ENCODE measurements at regions not wholly inside any gene's neighbourhood (a gene's known extent, or its start where the extent isn't known, plus 50 kb on each side); places are given as distances from the start of the nearest gene placed in this dataset.

- no peak for DNase-seq
Measured at GRCh38 chr2:105184420-105184819, 57.1 kb upstream of the GPR45 start.

DNA sequence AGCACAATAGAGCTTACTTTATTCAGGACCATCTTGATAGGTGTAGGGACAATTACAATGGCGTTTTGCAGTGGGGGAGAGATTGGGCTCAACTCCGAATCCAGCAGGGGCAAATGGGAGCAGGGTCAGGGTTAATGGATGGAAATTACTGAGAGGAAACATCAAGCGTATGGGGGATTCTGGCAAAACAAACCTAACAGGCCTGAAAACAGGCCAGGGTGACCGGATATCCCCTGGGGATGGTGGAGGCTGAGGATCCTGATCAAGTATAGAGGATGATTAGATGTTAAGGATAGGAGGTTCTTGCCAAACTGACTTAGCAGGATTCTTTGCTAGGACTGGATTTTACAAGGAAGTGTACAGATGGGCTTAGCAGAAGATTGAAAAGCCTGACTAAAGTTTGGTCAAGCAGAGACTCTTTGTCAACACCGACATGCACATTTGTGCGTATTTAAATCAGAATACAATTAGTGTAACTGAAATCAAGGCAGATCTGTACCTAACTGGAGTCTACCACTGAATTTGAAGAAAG lies 54.5 kb upstream of the GPR45 start:
- TF ChIP-seq, protein P1, sequence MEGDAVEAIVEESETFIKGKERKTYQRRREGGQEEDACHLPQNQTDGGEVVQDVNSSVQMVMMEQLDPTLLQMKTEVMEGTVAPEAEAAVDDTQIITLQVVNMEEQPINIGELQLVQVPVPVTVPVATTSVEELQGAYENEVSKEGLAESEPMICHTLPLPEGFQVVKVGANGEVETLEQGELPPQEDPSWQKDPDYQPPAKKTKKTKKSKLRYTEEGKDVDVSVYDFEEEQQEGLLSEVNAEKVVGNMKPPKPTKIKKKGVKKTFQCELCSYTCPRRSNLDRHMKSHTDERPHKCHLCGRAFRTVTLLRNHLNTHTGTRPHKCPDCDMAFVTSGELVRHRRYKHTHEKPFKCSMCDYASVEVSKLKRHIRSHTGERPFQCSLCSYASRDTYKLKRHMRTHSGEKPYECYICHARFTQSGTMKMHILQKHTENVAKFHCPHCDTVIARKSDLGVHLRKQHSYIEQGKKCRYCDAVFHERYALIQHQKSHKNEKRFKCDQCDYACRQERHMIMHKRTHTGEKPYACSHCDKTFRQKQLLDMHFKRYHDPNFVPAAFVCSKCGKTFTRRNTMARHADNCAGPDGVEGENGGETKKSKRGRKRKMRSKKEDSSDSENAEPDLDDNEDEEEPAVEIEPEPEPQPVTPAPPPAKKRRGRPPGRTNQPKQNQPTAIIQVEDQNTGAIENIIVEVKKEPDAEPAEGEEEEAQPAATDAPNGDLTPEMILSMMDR (IDR thresholded peaks at IDR 0.05): no peak
- no peak for DNase-seq
- 54 to 57% (median 55%) methylated on average over 6 of the region's 6 CpGs for WGBS, 3 donors
- intact Hi-C loops (cut with DNase I): loop anchor here in 1 of 2 donors (5.0 kb wide), 1 partner anchor 45 kb away; no protein-coding TSS in a partner anchor
- Histone ChIP-seq H3K36me3 (ENCODE audit: insufficient read depth in 1 of 2, low read depth in 1 of 2) (no peaks in the 10 kb centered on the region), H3K27ac (no peak overlapping the region), H3K27me3 (ENCODE audit: insufficient read depth in 3 of 3, low read length in 2 of 3) (peaks cover 2 to 16% (median 4%) of the 10 kb centered on the region in 3 donors), H3K4me1 (no peaks in the 10 kb centered on the region), H3K4me3 (no peak overlapping the region), H3K9me3 (no peaks in the 10 kb centered on the region)
- no peak for ATAC-seq

More at GRCh38 chr2:105184420-105184819, 57.1 kb upstream of the GPR45 start:
- TF ChIP-seq, protein P1 (IDR thresholded peaks at IDR 0.05): no peak
- whole genome bisulfite sequencing, 3 donors: 74 to 78% (median 78%) methylated on average over 8 of the region's 8 CpGs
- no peaks in the 10 kb centered on the region for H3K9me3 ChIP-seq
- peaks cover 0 to 16% (median 5%) of the 10 kb centered on the region in 3 donors for H3K27me3 ChIP-seq (ENCODE audit: insufficient read depth in 3 of 3, low read length in 2 of 3)
- H3K4me3 ChIP-seq: no peak overlapping the region
- no peak overlapping the region for H3K27ac ChIP-seq
- no peaks in the 10 kb centered on the region for H3K36me3 ChIP-seq (ENCODE audit: insufficient read depth in 1 of 2, low read depth in 1 of 2)
- H3K4me1 ChIP-seq: no peaks in the 10 kb centered on the region
- ATAC-seq: no peak
- intact Hi-C loops (cut with DNase I): no loop called here

GRCh38 chr2:105187531-105187930 lies 54.0 kb upstream of the GPR45 start:
- no peaks in the 10 kb centered on the region for H3K4me1 ChIP-seq
- H3K4me3 ChIP-seq: no peak overlapping the region
- intact Hi-C loops (cut with DNase I): loop anchor here in 1 of 2 donors (5.0 kb wide), 1 partner anchor 45 kb away; no protein-coding TSS in a partner anchor
- 43 to 52% (median 49%) methylated on average over 7 of the region's 7 CpGs for WGBS, 3 donors
- H3K27me3 ChIP-seq (ENCODE audit: insufficient read depth in 3 of 3, low read length in 2 of 3): peaks cover 2 to 11% (median 4%) of the 10 kb centered on the region in 3 donors
- ATAC-seq (no peak), DNase-seq (no peak)
- TF ChIP-seq, protein P1 (IDR thresholded peaks at IDR 0.05): no peak
- no peaks in the 10 kb centered on the region for H3K9me3 ChIP-seq
- H3K36me3 ChIP-seq (ENCODE audit: insufficient read depth in 1 of 2, low read depth in 1 of 2): no peaks in the 10 kb centered on the region
- no peak overlapping the region for H3K27ac ChIP-seq

DNA sequence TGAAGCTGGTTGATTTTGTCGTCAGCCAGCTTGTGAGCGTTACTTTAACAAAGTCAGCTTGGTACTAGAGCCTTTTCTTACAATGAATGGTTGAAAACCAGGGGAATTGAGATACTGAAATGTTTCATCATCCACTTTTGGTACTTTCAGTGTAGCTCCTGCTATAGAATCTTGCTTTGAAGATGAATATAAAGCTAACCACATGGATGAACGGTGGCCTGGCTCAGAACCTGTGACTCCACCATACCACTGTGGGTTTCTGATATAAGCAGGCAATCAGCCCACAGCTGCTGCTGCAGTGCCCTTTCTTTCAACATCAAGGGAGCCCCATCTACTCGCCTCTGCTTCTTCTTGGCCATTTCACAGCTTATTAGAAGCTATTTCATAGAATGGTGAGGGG lies 53.2 kb upstream of the GPR45 start:
- intact Hi-C loops (cut with DNase I): loop anchor here in 1 of 2 donors (5.0 kb wide), 1 partner anchor 46 kb away; no protein-coding TSS in a partner anchor
- DNase-seq (no peak), ATAC-seq (no peak)
- Histone ChIP-seq H3K4me3 (no peak overlapping the region), H3K27me3 (ENCODE audit: insufficient read depth in 3 of 3, low read length in 2 of 3) (peaks cover 2 to 4% (median 3%) of the 10 kb centered on the region in 3 donors), H3K4me1 (no peaks in the 10 kb centered on the region), H3K36me3 (ENCODE audit: insufficient read depth in 1 of 2, low read depth in 1 of 2) (no peaks in the 10 kb centered on the region), H3K9me3 (no peaks in the 10 kb centered on the region), H3K27ac (no peak overlapping the region)
- WGBS, 3 donors: 78 to 81% (median 79%) methylated on average over 4 of the region's 4 CpGs
- TF ChIP-seq, protein P1 (IDR thresholded peaks at IDR 0.05): no peak

All from psoas muscle (tissue), 7 donors.